NCI-H1930 (cell line): ENCODE measurements at regions not wholly inside any gene's neighbourhood (a gene's known extent, or its start where the extent isn't known, plus 50 kb on each side); places are given as distances from the start of the nearest gene placed in this dataset.

Experiments used
- DNase-seq, 2 experiments: peaks; one replicate each; lab custom pipeline; 2025; lab: John Stamatoyannopoulos, UW

DNA sequence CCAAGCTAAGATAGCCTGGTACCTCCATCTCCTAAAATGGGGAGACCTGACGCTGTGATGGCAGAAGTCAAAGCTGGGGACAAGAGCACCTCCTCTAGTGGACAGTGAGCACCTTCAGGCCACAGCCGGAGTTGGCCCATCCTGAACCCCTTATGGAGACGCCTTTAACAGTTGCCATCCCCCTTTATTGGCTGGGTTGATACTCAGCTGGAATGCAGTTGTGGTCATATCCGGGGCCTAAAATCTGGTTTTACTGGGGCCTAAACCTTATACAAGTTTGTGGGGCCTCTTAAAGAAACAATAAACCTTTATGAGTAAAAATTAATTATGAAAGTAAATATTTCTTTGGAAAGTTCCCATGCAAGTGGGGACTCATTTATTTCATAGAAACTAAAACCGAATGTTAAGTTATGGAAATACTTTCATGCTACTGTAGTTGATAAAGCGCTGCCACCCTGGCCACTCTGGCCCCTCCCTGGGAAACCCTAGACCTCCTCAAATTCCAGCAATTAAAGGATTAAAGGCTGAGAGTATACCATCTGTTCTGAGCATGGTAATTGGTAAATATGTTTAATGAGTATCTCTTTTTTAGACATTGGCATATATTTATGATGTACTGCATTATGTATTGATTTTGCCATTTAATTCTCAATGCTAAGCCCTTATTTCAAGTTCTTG lies 95.1 kb upstream of the SASH1 start:
- no peak for DNase-seq

DNA sequence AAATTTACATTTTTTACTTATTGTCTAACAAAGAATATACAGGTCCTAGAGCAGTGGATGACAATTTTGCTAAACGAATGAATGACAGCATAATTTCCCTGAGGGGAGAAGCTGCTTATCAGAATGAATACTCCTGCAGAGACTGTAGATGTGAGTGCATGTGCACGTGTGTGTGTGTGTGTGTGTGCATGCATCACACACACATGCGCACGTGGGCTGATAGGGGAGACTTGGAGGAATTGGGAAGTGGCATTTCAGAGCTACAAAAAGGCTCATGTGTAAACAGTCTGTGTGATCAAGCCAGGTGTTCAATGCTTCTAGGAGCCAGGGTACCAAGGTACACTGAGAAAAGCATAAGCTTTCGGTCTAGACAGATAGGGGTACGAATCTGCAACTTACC lies 93.5 kb upstream of the SASH1 start:
- DNase-seq: no peak

DNA sequence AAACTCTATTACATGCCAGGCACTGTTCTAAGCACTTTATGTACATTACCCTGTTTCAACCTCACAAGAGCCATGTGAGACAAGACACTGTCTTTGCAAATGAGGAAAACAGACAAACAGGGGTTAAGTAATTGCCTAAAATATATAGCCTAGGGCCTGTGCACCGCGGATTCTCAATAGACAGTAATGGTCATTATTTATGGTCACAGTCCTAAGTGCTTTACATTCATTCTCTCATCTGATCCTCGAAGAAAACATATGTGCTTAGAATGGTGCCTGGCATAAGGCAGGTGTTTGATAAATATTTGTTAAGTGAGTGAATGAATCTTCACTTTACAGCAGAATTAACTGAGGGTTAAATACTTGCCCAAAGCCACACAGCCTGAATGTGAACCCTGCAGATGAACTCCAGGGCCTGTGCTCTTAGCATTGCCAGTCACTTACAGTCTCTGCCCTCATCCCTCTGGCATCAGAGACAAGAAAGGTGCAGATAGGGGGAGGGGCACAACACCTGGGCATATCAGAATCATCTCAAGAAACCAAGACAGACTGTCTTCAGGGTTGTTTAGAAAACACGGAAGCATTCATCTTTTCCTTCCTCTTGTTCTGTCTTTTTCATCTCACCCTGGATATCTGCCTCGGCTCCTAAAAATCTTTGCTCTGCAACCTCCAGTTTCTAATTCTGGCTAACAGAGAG lies 92.8 kb upstream of the SASH1 start:
- no peak for DNase-seq

DNA sequence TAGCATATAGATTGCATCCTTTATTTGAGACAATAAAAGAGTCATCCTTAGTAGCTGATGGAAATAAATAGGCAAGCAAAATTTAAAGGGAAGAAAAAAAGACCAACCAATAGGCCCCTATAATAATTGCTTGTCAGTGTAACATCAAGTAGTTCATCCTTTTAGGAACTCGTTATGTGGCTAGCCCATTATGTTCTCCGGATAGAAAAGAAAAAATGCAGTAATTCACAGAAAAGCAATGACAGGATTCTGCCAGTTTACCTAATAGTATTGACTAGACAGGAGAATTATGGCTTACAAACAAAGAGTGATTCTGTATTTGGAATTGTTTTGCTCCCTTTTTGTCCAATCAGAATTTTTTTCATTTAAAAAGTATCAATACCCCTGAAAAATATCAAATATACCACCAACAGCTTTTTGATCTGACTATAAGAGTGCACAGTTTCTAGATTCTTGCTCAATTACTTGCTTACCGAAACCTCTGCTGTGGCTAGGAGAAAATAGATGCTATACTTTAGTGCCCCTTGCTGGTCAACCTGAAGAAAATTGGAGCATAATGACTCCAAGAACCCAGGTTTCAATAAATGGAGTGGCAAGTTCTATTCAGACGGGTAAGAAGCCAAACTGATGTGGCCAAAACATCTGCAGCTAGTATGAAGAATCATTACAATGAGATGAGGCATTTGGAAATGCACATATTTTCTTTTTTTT lies 91.5 kb upstream of the SASH1 start:
- peak; percentile 1 for DNase-seq

DNA sequence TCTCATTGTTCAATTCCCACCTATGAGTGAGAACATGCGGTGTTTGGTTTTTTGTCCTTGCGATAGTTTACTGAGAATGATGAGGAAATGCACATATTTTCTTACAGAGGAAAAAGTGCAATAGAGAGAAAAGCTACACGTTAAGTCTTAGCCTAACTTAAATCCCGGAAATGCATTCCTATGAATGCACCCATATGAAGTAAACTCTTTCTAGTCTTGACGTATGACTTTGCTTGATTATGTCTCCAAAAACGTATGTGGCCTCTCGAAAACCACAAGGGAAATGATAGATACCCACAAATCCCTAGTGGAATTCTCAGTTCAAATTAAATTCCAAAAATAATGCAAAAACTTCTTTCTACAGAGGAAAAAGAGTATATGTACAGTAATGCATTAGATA lies 90.7 kb upstream of the SASH1 start:
- DNase-seq: no peak

DNA sequence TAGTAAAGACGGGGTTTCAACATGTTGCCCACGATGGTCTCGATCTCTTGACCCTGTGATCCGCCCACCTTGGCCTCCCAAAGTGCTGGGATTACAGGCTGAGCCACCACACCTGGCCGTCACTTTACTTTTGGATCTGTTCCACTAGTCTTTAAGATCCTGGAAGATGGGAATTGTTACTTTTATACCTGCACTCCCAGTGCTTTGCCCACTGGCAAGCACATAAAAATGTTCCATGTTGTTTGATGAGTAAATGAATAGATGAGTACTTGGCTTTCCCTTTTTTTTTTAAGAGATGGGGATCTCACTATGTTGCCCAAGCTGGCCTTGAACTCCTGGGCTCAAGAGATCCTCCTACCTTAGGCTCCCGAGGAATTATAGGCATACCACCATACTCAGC lies 84.8 kb upstream of the SASH1 start:
- no peak for DNase-seq

DNA sequence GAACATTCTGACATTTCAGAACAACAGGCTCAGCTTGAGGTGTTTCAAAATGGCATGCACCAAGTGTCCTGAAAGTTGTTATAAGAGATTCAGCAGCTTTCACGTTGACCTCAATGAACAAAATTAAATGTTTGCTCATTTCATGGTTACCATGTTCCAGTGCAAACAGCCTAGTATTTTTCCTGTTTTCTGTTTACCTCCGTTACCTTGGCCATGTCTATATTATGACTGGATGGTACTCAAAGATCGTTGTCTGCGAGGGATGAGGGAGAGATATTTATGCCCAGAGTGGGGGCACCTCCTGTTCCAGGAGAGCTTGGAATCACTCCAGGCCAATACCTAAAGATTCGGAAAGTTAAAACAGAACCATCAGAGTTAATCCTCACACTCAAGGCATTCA lies 83.8 kb upstream of the SASH1 start:
- DNase-seq: no peak

DNA sequence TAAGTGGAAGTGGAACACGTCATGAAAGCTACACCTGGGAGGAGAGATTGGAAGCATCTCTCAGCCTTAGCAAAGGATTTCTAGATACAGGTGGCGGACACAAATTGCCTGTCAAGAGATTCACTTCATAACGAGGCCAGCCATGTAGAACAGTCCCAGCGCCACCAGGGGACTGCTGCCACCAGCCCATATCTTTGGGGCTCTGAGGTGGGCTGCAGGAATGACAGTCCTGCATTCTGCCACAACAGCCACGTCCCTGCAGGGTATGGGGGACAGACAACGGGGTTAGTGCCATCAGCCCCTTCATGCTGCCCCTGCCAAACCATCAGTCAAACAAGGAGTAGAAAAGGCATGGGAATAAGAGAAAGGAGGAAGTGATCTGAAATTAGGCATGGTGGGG lies 81.2 kb upstream of the SASH1 start:
- DNase-seq: no peak

DNA sequence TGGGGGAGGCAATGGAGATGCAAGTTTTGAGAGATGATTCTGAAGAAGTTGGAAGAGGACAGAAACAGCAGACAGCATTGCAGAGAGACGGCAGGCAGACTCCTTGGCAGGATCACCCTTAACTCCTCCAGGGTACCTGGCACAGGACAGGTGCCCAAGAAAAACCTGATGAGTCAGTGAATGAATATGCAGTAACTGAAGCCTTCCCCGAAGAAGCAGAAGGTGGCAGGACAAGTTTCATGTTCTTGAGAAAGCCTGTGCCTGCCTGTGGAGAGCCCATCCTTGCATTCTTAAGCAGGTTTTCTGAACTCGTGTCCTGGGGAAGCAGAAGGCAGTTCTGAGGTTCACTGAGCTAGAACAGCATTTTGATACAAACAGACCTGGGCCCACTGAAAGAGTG lies 79.6 kb upstream of the SASH1 start:
- no peak for DNase-seq

DNA sequence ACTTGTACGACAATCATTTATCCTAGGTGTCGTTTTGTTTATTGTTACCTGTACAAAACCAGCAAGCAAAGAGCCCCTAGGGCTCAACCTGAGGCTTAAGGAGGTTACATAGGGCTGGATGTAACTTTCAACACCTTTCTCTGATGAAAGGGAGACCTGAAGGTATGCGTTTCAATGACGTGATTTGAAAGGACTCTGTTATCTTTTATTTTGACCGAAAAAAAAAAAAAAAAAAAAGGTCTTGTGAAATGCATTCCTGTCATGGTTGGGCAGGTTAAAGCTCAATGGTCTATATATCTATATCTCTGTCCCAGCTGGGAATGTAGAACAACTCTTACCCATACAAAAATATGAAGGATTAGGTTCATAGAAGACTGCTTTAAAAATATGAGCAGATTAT lies 78.7 kb upstream of the SASH1 start:
- DNase-seq: no peak

DNA sequence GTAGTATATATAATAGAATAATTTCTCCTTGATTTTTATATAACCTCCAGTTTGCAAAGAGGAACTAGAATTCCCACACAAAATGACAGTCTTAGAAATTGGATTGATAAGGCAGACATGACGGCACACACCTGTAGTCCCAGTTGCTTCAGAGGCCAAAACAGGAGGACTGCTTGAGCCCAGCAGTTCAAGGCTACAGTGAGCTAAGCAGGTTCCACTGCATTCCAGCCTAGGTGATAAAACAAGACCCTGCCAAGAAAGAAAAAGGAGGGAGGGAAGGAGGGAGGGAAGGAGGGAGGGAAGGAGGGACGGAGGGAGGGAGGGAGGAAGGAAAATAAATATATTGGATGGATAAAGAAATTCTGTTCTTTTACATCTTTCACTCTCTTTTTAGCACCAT lies 77.6 kb upstream of the SASH1 start:
- DNase-seq: no peak

DNA sequence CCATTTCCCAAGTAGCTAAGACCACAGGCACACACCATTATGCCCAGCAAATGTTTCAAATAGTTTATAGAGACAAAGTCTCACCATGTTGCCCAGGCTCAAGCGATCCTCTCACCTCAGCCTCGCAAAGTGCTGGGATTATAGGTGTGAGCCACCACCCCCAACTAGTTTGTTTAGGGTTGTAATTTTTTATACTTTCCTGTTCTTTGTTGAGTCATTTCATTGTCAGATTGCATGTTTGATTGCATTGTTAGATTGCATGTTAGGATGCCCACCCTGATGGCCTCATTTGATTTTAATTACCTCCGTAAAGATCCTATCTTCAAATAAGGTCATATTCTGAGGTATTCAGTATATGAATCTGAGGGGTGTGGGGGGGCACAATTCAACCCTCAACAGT lies 73.3 kb upstream of the SASH1 start:
- no peak for DNase-seq

DNA sequence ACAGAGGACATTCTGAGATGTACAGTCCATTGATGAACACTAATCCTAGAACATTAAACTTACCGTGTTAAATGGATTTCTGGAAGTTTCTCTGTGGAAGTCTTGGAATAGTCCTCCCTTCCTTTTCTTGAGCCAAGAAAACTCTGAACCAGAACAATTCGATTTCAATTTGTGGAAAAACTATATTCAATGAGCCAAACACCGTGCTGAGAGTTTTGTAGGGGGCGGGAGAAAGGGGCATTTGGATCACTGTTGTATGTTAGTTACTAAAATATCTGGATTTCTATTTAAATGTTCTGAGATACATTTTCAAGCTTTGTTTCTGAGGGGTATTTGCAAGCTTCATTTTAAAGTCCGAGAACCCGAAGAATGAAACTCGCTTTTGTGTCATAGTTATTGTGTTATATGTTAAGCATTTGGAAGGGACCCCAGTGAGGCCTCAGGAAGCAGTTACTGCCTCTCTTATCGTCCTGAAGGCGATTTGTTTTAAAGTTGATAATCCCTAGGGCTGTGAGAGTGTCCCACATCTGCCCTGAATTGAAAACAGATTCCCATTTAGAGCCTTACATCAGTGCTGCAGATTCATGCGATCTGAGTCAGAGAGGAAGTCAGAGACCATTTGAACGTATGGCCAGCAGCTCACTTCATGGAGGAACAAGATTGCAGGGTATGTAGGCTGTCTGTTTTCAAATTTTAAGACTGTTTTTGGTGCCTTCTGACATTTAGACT lies 70.8 kb upstream of the SASH1 start:
- no peak for DNase-seq

DNA sequence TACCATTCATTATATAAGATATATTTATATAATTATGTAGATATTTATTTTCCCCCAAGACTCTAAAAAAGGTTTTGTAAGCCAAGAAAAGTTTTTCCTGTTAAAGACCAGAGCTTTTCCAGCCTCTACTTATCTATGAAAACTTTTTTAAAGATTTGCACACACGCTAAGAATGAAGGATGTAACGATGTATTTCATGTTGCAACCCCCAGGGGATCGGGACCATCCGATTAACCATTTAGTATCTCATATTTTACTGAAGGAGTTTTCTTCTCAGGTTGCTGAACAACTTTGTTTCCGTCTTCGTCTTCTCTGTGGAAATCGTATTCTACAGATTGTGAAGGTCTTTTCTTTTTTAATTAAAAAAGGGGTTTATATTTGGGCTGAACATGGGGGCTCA lies 70.0 kb upstream of the SASH1 start:
- no peak for DNase-seq

DNA sequence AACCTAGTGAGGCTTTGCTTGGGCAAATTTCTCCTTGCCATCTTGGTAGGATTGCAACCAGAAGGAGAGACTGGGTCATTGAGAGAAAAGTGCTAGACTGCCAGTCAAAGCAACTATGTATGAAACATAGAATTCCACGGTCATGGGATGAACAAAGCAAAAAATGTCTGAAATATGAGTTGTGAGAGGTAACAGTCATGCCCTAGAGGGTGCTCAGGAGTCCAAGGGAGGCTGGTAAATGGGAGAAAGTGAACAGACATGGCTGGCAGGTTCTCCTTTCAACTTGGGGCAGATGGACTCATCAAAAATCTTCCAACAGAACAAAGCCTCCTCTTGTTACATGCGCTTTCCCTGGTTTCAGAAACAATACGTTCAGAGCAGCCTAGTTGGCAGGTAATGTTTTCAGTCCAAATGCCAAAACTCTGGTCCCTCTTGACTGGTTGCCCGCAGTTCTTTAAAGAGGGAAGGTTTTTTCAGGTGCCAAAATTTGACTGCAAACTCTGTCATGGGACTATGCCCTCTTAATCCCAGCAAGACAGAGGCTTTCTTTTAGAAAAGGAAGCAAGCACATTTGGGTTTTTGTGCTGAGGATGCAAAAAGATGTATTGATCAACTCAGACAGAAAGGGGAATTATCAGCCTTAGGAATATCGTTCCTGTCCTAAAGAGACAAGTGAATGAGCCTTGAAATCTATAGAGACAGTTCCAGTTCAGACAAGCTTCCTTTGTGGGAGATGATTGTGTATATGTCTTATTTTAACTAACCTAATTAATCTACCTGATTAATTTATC lies 68.5 kb upstream of the SASH1 start:
- no peak for DNase-seq

DNA sequence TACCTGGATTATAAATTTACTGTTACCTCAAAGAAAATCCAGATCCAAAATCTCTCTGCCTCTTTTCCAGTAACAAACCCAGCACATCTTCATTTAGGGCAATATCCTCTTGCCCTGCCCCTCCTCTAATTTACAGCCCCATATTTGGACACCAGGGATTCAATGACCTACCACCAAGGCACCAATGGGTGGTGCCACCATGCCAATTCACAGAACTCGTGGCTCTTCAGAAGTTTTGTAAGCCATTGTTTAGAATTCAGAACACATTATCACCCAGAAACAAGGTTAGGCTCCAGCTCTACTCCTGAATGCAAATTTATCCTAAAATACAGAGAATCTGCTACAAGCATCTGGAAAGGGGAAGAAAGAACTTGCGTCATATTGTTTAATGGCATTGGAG lies 67.8 kb upstream of the SASH1 start:
- no peak for DNase-seq

DNA sequence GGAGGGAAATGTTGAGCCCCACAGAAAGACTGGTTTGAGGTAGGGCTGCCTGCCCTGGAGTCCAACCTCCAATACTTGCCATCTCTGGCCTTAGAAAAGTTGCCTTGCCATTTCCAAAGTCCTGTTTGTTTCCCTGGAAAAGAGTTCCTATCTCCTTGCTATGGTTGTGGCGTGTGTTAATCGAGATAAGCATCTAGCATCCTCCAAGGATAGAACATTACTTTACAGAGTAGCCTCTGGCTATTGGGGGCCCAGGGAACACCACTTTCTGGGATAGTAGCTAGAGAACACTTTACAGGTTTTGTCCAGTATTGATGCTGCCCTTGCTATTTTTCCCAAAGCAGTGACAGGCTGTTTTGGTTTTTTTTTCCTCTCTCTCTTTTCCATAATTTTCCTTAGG lies 57.4 kb upstream of the SASH1 start:
- no peak for DNase-seq

DNA sequence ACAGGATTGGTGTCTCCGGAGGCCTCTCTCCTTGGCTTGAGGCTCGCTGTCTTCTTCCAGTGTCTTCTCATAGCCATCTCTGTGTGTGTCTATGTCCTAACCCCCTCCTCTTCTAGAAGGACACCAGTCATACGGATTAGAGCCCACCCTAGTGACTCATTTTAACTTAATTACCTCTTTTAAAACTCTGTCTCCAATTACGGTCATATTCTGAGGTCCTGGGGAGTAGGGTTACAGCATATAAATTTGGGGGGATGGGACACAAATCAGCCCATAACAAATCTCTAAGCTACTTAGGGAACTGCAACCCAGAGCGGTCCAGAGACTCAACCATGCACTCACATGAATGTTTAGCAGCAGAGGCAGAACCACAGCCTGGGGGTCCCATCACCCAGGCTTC lies 56.1 kb upstream of the SASH1 start:
- no peak for DNase-seq

DNA sequence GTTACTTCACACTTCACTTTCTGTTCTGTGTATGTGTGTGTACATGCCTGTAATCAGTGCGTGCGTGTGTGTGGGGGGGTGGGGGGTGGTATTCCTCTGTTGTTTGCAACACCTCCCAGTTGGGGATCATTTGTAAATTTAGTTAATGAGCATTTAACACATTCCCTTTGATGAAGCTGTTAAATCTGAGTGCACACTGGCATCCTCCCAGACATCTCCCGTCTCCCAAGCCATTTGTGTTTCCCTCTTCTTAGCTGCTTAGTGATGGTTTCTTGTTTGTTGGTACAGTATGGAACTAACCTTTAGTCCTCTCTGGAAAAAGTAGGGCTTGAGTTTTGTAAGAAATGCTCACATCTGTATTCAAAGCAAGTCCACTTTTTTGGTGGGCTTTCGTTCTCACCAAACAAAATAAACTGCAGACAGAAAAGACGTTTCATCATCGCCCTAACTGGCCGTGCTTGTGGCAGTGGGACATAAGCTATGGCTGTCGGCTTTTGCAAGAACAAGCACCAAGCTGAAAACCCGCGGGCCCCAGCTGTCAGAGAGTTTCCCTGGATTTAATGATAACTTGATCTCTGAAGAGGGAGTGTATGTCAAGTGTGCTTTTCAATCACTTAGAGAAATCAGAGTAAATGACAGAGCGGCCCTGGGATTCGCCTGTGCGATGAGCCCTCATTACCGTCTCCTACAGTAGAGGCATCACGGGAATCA lies 54.9 kb upstream of the SASH1 start:
- no peak for DNase-seq

DNA sequence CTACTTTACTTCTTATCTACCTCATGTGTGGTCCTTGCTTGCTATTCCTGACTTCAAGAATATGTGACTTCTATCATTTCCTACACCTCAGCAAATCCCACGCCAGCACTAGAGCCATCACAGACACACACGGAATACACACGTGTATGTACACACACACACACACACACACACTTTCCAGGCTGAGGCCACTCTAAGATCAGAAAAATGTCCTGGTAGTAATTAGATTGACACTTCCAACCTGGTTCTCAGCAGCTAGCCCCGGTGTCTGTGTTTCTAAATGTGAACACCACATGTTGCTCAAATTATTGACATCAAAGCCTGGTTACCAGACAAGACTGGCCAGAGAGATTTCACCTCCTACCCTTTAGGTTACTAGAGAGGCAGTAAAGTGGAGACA lies 54.1 kb upstream of the SASH1 start:
- DNase-seq: no peak

DNA sequence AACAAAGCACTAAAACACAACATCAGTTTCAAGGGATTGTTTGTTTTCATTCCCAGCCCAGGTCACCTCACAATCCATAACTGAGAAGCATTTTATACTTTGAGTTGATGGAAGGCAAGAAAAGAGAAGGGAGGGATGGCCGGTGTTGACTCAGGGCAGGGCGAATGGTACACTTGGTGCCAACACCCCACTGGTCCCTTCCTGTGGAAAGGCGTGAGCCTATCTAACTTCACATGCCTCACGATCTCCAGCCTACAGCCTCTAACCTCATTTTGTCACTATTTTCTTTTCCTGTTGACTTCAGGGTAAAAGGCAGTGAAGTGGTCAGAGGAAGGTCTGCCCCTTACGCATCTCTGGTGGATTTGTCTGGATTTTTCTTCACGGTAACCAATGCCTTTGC lies 53.5 kb upstream of the SASH1 start:
- no peak for DNase-seq
